SK-N-SH (cell line): ENCODE measurements at regions not wholly inside any gene's neighbourhood (a gene's known extent, or its start where the extent isn't known, plus 50 kb on each side); places are given as distances from the start of the nearest gene placed in this dataset.

Source experiments
- CTCF ChIP-seq: fragments of 200-600 bp; sonication (generic); IDR thresholded peaks from 2 replicates; pipeline ENCODE4 v1.6.1; 2017; ENCODE audit warnings: antibody characterized with exemption, mild to moderate bottlenecking, moderate library complexity
- EZH2phosphoT487 ChIP-seq: fragments of 200-600 bp; sonication (generic); IDR thresholded peaks from 2 replicates; pipeline ENCODE4 v1.6.1; 2017; ENCODE audit warnings: low read depth, mixed run types, mild to moderate bottlenecking, antibody characterized with exemption, moderate library complexity, borderline replicate concordance
- FOXJ3 ChIP-seq: sonication (generic); formaldehyde crosslinking; IDR thresholded peaks from 2 replicates; pipeline ENCODE4 v1.5.1; 2020; ENCODE audit warnings: mild to moderate bottlenecking, missing genetic modification reagents
- NFIC ChIP-seq: IDR thresholded peaks from 2 replicates; pipeline ENCODE4 v1.4.0; 2012; ENCODE audit warnings: borderline replicate concordance
- POLR2AphosphoS5 ChIP-seq: IDR thresholded peaks from 2 replicates; pipeline ENCODE4 v1.6.1; 2012; ENCODE audit warnings: low read depth, low read length
- RCOR1 ChIP-seq: fragments of 150-350 bp; IDR thresholded peaks from 2 replicates; pipeline ENCODE4 v1.6.1; 2017; ENCODE audit warnings: antibody characterized with exemption, low read length
- RXRA ChIP-seq: IDR thresholded peaks from 2 replicates; pipeline ENCODE4 v1.4.0; 2012; ENCODE audit warnings: low read depth, mild to moderate bottlenecking, borderline replicate concordance
- SMC3 ChIP-seq: IDR thresholded peaks from 2 replicates; pipeline ENCODE4 v1.6.1; 2012; ENCODE audit warnings: low read depth, low read length, improper control_type of control experiment
- TAF1 ChIP-seq: IDR thresholded peaks from 2 replicates; pipeline ENCODE4 v1.6.1; 2012; ENCODE audit warnings: low read depth, mild to moderate bottlenecking, low read length, moderate library complexity, borderline replicate concordance
- TEAD4 ChIP-seq: IDR thresholded peaks from 2 replicates; pipeline ENCODE4 v1.4.0; 2012; ENCODE audit warnings: mild to moderate bottlenecking, borderline replicate concordance; ENCODE audit not compliant: insufficient read depth
- YY1 ChIP-seq: IDR thresholded peaks from 2 replicates; pipeline ENCODE4 v1.4.0; 2012; ENCODE audit warnings: low read depth, mild to moderate bottlenecking

- TF ChIP-seq CTCF (no peak), RXRA (no peak), RCOR1 (no peak), EZH2phosphoT487 (no peak), NFIC (no peak), TAF1 (no peak), FOXJ3 (no peak), SMC3 (no peak), TEAD4 (no peak), POLR2AphosphoS5 (no peak), YY1 (no peak)
Measured at GRCh38 chr4:43374216-43374751, 481.8 kb downstream of the GRXCR1 start.
